Activated CD4-positive, alpha-beta T cell treated with anti-CD3 and anti-CD28 coated beads for 24 hours (primary cell): ENCODE measurements at regions not wholly inside any gene's neighbourhood (a gene's known extent, or its start where the extent isn't known, plus 50 kb on each side); places are given as distances from the start of the nearest gene placed in this dataset.
A peak's percentile ranks its signal among the peaks of the same experiment; 100 is the strongest.

ENCODE experiments used
- DNase-seq, 2 donors: peaks; one replicate each; pipeline ENCODE4 v3.0.0-alpha.2; 2020; ENCODE audit warnings: low read depth in 2 of 2

- no peak for DNase-seq
These were observed 159.0 kb upstream of the CHRNA7 start for GRCh38 chr15:31871166-31871886.

- DNase-seq, result no peak
These were observed 158.4 kb upstream of the CHRNA7 start for GRCh38 chr15:31871887-31872281.

DNA sequence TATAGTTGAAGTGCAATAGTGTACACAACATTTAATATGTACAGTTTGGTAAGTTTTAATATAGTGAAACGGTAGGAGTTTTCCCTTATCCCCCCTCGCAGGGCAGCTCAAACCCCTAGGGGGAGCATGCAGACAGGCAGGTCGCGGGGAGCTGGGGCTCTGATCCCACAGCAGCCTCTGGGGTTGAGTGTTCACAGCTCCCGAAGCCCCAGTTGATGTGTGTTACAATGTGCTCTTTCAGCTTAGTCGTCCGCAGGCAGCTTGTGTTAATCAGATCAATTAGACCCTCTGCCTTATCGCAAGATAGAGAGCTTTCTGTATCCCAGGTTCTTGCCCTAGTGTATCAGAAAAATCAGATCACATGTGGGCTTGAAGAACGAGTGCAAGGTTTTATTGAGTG lies 143.1 kb upstream of the CHRNA7 start:
- DNase-seq, result no peak

- no peak for DNase-seq
These were observed 137.8 kb upstream of the CHRNA7 start for GRCh38 chr15:31892513-31892912.

- no peak for DNase-seq
These were observed 136.5 kb upstream of the CHRNA7 start for GRCh38 chr15:31893780-31894179.

DNA sequence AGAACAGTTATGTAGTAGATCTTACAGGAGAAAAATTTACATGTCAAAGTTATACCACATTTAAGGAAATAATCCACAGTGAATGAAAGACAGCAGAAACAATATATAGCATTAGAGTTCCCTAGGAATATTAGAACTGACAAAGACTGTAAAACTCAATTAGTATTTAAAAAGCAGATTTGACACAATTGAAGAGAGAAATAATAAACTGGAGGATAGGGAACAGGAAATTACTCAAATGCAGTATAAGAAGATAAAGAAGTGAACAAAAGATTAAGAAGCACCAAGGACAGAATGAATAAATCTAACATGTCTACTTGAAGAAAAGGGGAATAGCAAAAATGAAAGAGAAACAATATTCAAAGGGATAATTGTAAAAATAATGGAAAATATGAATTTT lies 132.6 kb upstream of the CHRNA7 start:
- no peak for DNase-seq

DNA sequence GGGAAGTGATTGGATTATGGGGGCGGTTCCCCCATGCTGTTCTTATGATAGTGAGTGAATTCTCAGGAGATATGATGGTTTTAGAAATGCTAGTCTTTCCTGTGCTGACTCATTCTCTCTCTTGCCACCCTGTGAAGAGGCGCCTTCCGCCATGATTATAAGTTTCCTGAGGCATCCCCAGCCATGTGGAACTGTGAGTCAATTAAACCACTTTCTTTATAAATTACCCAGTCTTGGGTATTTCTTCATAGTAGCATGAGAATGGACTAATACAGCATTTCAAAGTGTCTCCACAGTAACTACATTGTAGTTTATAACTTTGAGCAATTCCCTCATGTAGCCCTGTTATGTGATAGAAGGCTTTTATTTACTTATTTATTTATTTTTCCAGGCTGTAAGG lies 128.8 kb upstream of the CHRNA7 start:
- no peak for DNase-seq

GRCh38 chr15:31905054-31905453 lies 125.3 kb upstream of the CHRNA7 start:
- DNase-seq, result no peak

DNA sequence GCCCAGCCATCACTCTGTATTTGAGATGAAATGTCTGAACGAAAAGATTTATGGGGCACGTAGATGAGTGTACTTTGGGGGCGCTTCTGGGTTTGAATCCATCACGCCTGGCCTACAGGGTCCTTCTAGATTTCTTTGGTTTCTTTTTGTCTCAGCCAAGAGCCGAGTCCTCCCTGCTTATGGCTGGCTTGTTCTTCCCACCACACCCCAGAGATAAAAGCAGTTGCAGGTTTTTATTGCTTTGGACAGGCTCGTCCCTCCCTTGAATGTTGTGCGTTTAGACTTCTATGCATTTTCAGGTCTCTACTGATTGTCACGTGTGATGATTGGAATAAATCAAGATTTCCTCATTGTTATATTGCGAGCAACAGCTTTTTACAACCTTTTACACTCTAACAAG lies 104.8 kb upstream of the CHRNA7 start:
- DNase-seq, result no peak

- peak; percentile 7 to 12 for DNase-seq
These were observed 99.3 kb upstream of the CHRNA7 start for GRCh38 chr15:31930967-31931366.

DNA sequence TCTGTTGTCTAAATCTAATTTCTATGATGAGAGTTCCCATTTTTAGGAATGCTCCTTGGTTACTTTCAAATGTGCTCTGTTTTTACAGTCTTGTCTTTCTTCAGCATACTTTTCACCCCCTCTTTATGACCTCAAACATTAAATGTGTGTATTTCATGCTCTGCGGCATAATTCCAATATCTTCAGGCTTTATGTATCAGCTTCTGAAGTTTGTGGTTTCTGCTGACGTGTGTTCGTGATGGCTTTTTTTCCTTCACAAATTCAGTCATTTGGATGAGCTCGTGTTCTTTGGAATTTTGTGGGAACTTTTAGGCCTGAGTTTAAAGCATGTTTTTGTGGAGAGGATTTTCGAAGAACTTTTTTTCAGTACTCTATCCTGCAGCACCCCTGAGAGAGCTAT lies 97.7 kb upstream of the CHRNA7 start:
- DNase-seq, result no peak

- no peak for DNase-seq
These were observed 95.5 kb upstream of the CHRNA7 start for GRCh38 chr15:31934821-31935220.

- no peak for DNase-seq
These were observed 76.8 kb upstream of the CHRNA7 start for GRCh38 chr15:31953478-31953877.

DNA sequence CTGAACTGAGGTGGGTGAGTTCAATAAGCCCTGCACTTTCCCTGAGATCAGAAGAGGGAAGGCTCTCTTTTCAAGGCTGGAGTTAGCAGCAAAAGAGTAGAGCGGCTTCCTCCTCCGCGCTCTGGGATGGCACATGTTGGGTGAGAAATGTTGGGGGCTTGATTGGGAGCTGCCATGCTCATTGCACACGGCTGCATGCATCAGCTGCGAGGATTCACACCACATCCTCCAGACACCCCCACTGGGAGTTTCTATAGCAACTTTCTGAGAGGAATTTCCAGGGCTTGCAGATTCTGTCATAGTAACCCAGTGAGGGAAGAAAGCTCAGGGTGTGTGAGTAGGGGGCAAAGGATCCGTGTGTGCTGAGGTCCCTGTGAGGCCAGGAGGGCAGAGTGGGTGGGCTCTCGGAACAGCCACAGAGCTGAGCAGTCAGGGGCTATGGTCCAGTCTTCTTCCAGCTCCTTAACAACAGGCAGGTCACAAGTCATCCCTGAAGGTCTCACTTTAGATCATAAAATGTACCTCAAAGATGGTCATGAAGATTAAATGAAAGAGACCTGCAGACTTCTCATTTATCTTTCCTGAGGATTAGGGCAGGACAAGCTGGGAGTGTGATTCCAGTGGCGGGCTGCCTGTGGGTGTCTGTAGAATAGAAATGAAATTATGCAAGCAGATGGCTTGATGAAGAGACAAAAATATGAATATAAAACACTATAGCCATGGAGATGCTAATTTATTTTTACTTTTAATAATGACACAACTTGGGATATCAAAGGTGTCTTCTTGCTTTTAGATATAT lies 75.7 kb upstream of the CHRNA7 start:
- DNase-seq, result no peak

GRCh38 chr15:31955734-31956133 lies 74.6 kb upstream of the CHRNA7 start:
- no peak for DNase-seq

DNA sequence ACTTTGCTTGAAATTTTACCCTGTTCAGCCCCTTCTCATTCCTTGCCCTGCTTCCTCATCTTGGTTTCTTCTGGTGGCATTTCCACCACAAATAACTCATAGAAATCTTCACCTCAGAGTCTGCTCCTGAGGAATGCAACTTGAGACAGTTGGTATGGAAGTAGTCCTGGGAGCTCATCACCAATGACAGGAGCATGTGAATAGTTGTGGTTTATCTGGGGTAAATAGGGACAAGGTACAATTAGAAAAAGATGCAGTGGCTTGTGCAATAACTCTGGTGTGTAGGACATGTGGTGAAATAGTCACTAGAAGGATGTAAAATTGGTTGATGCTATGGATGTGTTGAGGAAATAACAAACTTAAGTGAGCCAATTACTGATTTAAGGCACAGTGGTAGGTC lies 72.7 kb upstream of the CHRNA7 start:
- DNase-seq, result no peak

GRCh38 chr15:31964586-31965307 lies 65.6 kb upstream of the CHRNA7 start:
- no peak for DNase-seq

DNA sequence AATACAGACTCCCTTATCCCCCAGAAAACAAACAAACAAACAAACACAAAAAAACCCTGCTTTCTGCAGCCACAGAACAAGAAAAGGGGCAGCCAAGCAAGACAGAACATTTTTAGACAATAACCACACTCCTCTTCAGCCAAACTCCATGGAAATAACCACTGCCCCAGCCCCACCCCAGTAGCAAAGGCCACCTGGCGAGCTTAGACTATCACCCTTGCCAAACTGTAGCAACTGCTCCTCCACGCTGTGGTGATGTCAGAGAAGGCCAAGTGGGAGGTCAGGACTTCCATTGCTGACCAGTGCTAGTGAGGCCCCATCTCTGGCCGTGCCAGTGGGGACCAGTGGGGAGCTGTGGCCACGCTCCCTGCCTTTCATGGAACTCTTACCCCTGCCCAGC lies 60.3 kb upstream of the CHRNA7 start:
- DNase-seq, result no peak

DNA sequence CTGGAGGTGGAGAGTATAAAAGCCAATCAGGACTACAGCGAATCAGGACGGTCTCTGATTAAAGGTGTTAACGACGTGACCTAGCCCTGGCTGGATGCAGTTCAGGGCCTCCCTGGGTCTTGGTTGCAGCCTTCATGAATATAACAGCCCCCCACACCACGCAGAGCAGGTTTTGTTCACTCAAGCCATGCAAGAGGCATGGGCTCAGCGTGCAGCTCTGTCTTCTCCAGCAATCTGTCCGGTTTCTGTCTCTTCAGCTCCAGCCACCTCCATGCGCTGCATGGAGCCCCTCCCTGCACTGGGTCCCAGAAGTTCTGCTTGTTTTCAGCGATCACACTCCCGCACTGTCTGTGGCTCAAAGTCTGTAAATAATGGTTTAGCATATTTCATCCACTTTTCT lies 57.1 kb upstream of the CHRNA7 start:
- no peak for DNase-seq

GRCh38 chr15:31974154-31974794 lies 56.0 kb upstream of the CHRNA7 start:
- no peak for DNase-seq

DNA sequence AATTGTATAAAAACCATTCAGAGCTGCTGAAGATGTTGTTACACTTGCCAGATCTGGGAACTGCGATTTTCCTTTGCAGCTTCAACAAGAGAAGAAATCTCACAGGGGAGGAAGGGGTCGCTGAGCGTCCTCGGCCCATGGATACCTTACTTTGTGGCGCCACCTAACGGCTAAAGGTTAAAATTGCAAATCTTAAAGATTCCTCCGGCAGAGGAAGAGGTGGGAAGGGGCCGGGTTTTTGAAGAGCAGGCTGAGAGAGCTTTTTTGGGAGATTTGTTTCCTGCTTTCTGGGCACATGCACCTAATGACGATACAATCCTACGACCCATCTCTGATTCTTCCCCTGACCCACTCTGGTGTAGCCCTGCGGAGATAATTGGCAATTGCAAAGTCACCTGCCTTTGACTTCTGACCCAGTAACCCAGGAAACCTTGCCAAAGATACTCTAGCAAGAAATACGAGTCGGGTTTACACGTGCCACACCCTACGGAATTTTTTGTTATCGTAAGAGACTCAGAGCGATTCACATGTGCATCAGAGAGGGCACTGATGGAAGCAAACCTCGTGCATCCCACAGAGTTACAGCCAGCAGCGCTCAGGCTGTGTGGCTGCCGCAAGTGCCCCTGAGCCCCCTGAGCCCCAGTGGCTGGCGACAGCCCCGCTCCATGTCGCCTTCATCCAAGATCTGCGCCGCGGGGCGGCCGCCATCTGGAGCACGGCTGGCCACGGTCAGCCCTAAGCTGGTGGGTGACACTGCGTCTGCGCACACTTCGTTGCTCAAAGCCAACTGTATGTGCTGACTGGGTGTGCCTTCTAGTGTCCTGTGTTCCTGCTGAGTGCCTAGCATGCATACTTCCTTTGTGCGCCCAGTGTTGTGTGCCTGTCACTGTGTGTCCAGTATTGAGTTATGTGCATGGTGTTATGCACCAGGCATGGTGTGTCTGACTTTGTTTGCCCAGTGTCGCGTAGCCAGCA lies 55.2 kb upstream of the CHRNA7 start:
- peak; percentile 8 to 13 for DNase-seq
